IMR-90 (cell line): ENCODE measurements at regions not wholly inside any gene's neighbourhood (a gene's known extent, or its start where the extent isn't known, plus 50 kb on each side); places are given as distances from the start of the nearest gene placed in this dataset.
"Not testable (repeated sequence)": the region's sequence is repeated elsewhere in the genome, so short reads cannot be mapped to it uniquely, and the experiment has no call there.

Source experiments
- ATAC-seq: fragments of 200-7000 bp; cut with Tn5 transposase; 2 replicates; pipeline ENCODE4 v1.9.1; 2020; ENCODE audit warnings: low read depth, mild to moderate bottlenecking, moderate library complexity
- BruUV-seq: library from RNA; stranded (reverse); fragments of 400-500 nt; replicated peaks from 2 replicates; lab custom pipeline; 2021; lab: Mats Ljungman, UMichigan
- CTCF ChIA-PET: fragments of 300-600 bp; formaldehyde crosslinking; extraction: SDS; loops from one replicate; lab custom pipeline; 2021; ENCODE audit warnings: antibody characterized with exemption; lab: Yijun Ruan, JAX
- POLR2A ChIA-PET: fragments of 300-600 bp; sonication (Branson Sonifier 250); formaldehyde crosslinking; loops from one replicate; lab custom pipeline; 2022; ENCODE audit warnings: antibody characterized with exemption; ENCODE audit not compliant: unreplicated experiment; lab: Charles Lee
- DNase-seq: peaks from one replicate; pipeline ENCODE4 v3.0.0; 2013
- H2AFZ ChIP-seq: replicated peaks from 2 replicates; pipeline ENCODE3; 2013; ENCODE audit warnings: low read length, mild to moderate bottlenecking; ENCODE audit not compliant: poor library complexity
- H2AK5ac ChIP-seq: 2 replicates; pipeline ENCODE4 v1.6.1; 2013; ENCODE audit warnings: low read depth, low read length, inconsistent platforms
- H2AK9ac ChIP-seq: replicated peaks from 2 replicates; pipeline ENCODE3; 2013; ENCODE audit warnings: mild to moderate bottlenecking, low read depth, low read length, moderate library complexity; ENCODE audit not compliant: poor library complexity
- H2BK120ac ChIP-seq: 2 replicates; pipeline ENCODE4 v1.6.1; 2013; ENCODE audit warnings: low read depth, low read length, inconsistent platforms
- H2BK15ac ChIP-seq: 3 replicates; pipeline ENCODE4 v1.6.1; 2013; ENCODE audit warnings: low read depth, low read length, inconsistent platforms
- H2BK20ac ChIP-seq: 2 replicates; pipeline ENCODE4 v1.6.1; 2013; ENCODE audit warnings: low read depth, mild to moderate bottlenecking, inconsistent platforms, low read length, moderate library complexity
- H2BK5ac ChIP-seq: 2 replicates; pipeline ENCODE4 v1.6.1; 2013; ENCODE audit warnings: mild to moderate bottlenecking, low read depth, low read length, inconsistent platforms; ENCODE audit not compliant: poor library complexity, severe bottlenecking
- H3K14ac ChIP-seq: replicated peaks from 2 replicates; pipeline ENCODE4 v1.6.1; 2013; ENCODE audit warnings: low read depth, low read length, inconsistent platforms
- H3K18ac ChIP-seq: 2 replicates; pipeline ENCODE4 v1.6.1; 2013; ENCODE audit warnings: low read depth, low read length, control low read depth
- H3K23ac ChIP-seq: 2 replicates; pipeline ENCODE4 v1.6.1; 2013; ENCODE audit warnings: low read depth, low read length, inconsistent platforms
- H3K27ac ChIP-seq: 2 replicates; pipeline ENCODE4 v1.5.1; 2013; ENCODE audit warnings: mild to moderate bottlenecking, control low read depth, low read length; ENCODE audit not compliant: insufficient read depth
- H3K27me3 ChIP-seq: 2 replicates; pipeline ENCODE4 v1.6.1; 2013; ENCODE audit warnings: low read length; ENCODE audit not compliant: control insufficient read depth, insufficient read depth
- H3K36me3 ChIP-seq: 2 replicates; pipeline ENCODE4 v1.6.1; 2013; ENCODE audit warnings: low read length, mixed read lengths; ENCODE audit not compliant: control insufficient read depth, insufficient read depth
- H3K4ac ChIP-seq: 2 replicates; pipeline ENCODE4 v1.6.1; 2013; ENCODE audit warnings: low read depth, low read length, inconsistent platforms
- H3K4me1 ChIP-seq: 2 replicates; pipeline ENCODE4 v1.6.1; 2013; ENCODE audit warnings: low read length, mixed read lengths; ENCODE audit not compliant: control insufficient read depth, insufficient read depth
- H3K4me2 ChIP-seq: 2 replicates; pipeline ENCODE4 v1.6.1; 2013; ENCODE audit warnings: low read depth, mild to moderate bottlenecking, control low read depth, low read length, moderate library complexity
- H3K4me3 ChIP-seq: 2 replicates; pipeline ENCODE4 v1.5.1; 2013; ENCODE audit warnings: low read depth, mild to moderate bottlenecking, control low read depth, low read length, moderate library complexity; ENCODE audit not compliant: insufficient read depth
- H3K56ac ChIP-seq: 2 replicates; pipeline ENCODE4 v1.6.1; 2013; ENCODE audit warnings: low read length, inconsistent platforms; ENCODE audit not compliant: insufficient read depth; ENCODE audit errors: extremely low read depth
- H3K79me1 ChIP-seq, 2 experiments: 2 replicates each; pipeline ENCODE4 v1.6.1; 2013; ENCODE audit warnings: low read length in 2 of 2, inconsistent platforms in 1 of 2, low read depth in 1 of 2
- H3K9ac ChIP-seq: 2 replicates; pipeline ENCODE4 v1.6.1; 2013; ENCODE audit warnings: low read depth, low read length, control low read depth
- H3K9me1 ChIP-seq: 2 replicates; pipeline ENCODE4 v1.6.1; 2013; ENCODE audit warnings: low read length, inconsistent platforms; ENCODE audit not compliant: insufficient read depth
- H3K9me3 ChIP-seq: 2 replicates; pipeline ENCODE4 v1.6.1; 2013; ENCODE audit warnings: low read length; ENCODE audit not compliant: control insufficient read depth, insufficient read depth
- H4K20me1 ChIP-seq: 2 replicates; pipeline ENCODE4 v1.6.1; 2013; ENCODE audit warnings: low read length, inconsistent platforms; ENCODE audit not compliant: insufficient read depth
- H4K5ac ChIP-seq: 2 replicates; pipeline ENCODE4 v1.6.1; 2013; ENCODE audit warnings: mild to moderate bottlenecking, low read depth, low read length, control low read depth
- H4K8ac ChIP-seq, 2 experiments: 2 replicates each; pipeline ENCODE4 v1.6.1; 2013; ENCODE audit warnings: low read depth in 2 of 2, low read length in 2 of 2, control low read depth in 1 of 2, inconsistent platforms in 1 of 2
- H4K91ac ChIP-seq: 2 replicates; pipeline ENCODE4 v1.6.1; 2013; ENCODE audit warnings: low read depth, low read length, inconsistent platforms; ENCODE audit not compliant: insufficient read depth
- WGBS, 2 experiments: methylation state at CpG; one replicate each; pipeline versions ENCODE4 v1.1.5 to v1.1.7; 2013; ENCODE audit warnings: missing lambda C conversion rate in 2 of 2; ENCODE audit not compliant: insufficient read length in 1 of 2; ENCODE audit errors: extremely low coverage in 2 of 2; 5-methylcytosine and 5-hydroxymethylcytosine counted together
- dilution Hi-C: fragments of 300-500 bp; cut with HindIII; formaldehyde crosslinking; loops from one replicate; pipeline ENCODE4 v1.14.3; 2018; ENCODE audit warnings: low sequenced_read_pairs; ENCODE audit not compliant: unreplicated experiment
- in situ Hi-C: fragments of 300-500 bp; cut with MboI; formaldehyde crosslinking; loops from 3 replicates; pipeline ENCODE4 v1.14.3; 2019; ENCODE audit warnings: low sequenced_read_pairs, inconsistent platforms, mixed read lengths
- intact Hi-C: fragments of 100-400 bp; cut with micrococcal nuclease; formaldehyde crosslinking; loops from 2 replicates; pipeline ENCODE4 v1.10.0; 2022

DNA sequence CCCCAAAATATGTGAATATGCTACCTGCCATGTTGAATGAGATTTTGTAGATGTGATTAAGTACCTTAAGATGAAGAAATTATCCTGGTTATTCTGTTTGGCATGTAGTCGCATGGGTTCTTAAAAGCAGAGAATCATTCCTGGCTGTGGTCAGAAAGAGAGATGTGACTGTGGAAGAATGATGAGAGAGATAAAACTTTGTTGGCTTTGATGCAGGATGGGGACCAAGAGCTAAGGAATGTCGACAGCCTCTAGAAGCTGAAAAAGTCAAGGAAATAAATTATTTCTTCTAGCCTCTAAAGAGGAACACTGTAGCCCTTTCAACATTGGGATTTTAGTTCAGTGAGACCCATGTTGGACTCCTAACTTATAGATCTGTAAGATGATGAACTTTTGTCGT is 584.0 kb downstream of the PRIM2 start:
- H3K79me1 ChIP-seq, H4K91ac ChIP-seq, H3K4me3 ChIP-seq, H4K5ac ChIP-seq, H3K27ac ChIP-seq, DNase-seq, H2BK5ac ChIP-seq, H2BK20ac ChIP-seq, dilution Hi-C loops, H3K4me2 ChIP-seq, H3K9me3 ChIP-seq, H3K4me1 ChIP-seq, intact Hi-C loops, H3K36me3 ChIP-seq, BruUV-seq, H3K18ac ChIP-seq, H3K27me3 ChIP-seq, H3K23ac ChIP-seq, H2AFZ ChIP-seq, POLR2A ChIA-PET, H2AK5ac ChIP-seq, in situ Hi-C loops, H3K14ac ChIP-seq, ATAC-seq, CTCF ChIA-PET, H3K56ac ChIP-seq, H2BK15ac ChIP-seq, H3K9ac ChIP-seq, H4K8ac ChIP-seq, H2AK9ac ChIP-seq, H2BK120ac ChIP-seq, H3K4ac ChIP-seq, H3K9me1 ChIP-seq, H4K20me1 ChIP-seq: not testable (repeated sequence)
- 71% methylated on average over 1 of the region's 3 CpGs; no CpG with 5 or more reads in 1 of the 2 experiments for WGBS, 2 experiments

DNA sequence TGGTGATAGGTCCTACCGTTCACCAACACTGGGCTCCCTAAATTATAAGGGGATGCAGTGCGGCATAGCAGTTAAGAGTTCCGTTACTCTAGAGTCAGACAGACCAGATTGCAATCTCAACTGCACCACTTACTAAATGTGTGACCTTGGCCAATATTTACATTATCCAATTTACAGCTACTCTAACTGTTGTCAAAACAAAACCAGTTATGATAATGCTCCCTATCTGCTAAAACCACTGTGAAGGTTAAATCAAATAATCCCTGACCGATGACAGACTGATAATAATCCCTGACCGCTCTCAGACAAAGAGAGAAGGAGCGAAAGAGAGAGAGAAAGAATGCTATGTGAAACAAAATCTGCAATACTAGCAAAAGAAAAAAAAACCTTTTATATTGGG is 586.9 kb downstream of the PRIM2 start:
- WGBS, 2 experiments: 100% methylated on average over 1 of the region's 6 CpGs; no CpG with 5 or more reads in 1 of the 2 experiments
- dilution Hi-C loops, intact Hi-C loops: not testable (repeated sequence)

More for the DNA sequence above, 586.9 kb downstream of the PRIM2 start:
- H2AFZ ChIP-seq, H4K20me1 ChIP-seq, H2BK120ac ChIP-seq, H2BK20ac ChIP-seq, H4K5ac ChIP-seq, ATAC-seq, DNase-seq, H2BK5ac ChIP-seq, H4K91ac ChIP-seq, BruUV-seq, POLR2A ChIA-PET, H4K8ac ChIP-seq, in situ Hi-C loops, H3K18ac ChIP-seq, H3K9me3 ChIP-seq, H3K4me2 ChIP-seq, H3K23ac ChIP-seq, H3K4me3 ChIP-seq, H3K79me1 ChIP-seq, H3K56ac ChIP-seq, H3K14ac ChIP-seq, H3K36me3 ChIP-seq, H2AK5ac ChIP-seq, H2AK9ac ChIP-seq, H3K9me1 ChIP-seq, H3K4ac ChIP-seq, H3K9ac ChIP-seq, H3K27ac ChIP-seq, H2BK15ac ChIP-seq, H3K4me1 ChIP-seq, H3K27me3 ChIP-seq, CTCF ChIA-PET: not testable (repeated sequence)
